GM23338 (cell line): ENCODE measurements at regions not wholly inside any gene's neighbourhood (a gene's known extent, or its start where the extent isn't known, plus 50 kb on each side); places are given as distances from the start of the nearest gene placed in this dataset.

ENCODE experiments used
- ATAC-seq: fragments of 200-7000 bp; cut with Tn5 transposase; 3 replicates; pipeline ENCODE4 v1.9.1; 2020
- DNase-seq: peaks from one replicate; pipeline ENCODE4 v3.0.0-alpha.2; 2015; ENCODE audit warnings: low spot score
- H2AFZ ChIP-seq: fragments of 200-600 bp; sonication (generic); 2 replicates; pipeline ENCODE4 v1.8.0; 2016; ENCODE audit warnings: antibody characterized with exemption, mild to moderate bottlenecking, moderate library complexity
- H3F3A ChIP-seq: fragments of 200-600 bp; sonication (generic); replicated peaks from 2 replicates; pipeline ENCODE4 v1.8.0; 2017; ENCODE audit warnings: antibody characterized with exemption, mixed run types, low read depth
- H3K27ac ChIP-seq: fragments of 200-600 bp; sonication (generic); 2 replicates; pipeline ENCODE4 v1.6.1; 2016; ENCODE audit warnings: low read depth
- H3K27me3 ChIP-seq: fragments of 200-600 bp; sonication (generic); 2 replicates; pipeline ENCODE4 v1.8.0; 2016; ENCODE audit warnings: mild to moderate bottlenecking, mixed run types, moderate library complexity; ENCODE audit not compliant: insufficient read depth
- H3K36me3 ChIP-seq: fragments of 200-600 bp; sonication (generic); 2 replicates; pipeline ENCODE4 v1.8.0; 2016; ENCODE audit warnings: mild to moderate bottlenecking; ENCODE audit not compliant: insufficient read depth
- H3K4me1 ChIP-seq: fragments of 200-600 bp; sonication (generic); 2 replicates; pipeline ENCODE4 v1.8.0; 2016; ENCODE audit warnings: mild to moderate bottlenecking, moderate library complexity; ENCODE audit not compliant: insufficient read depth
- H3K4me2 ChIP-seq: fragments of 200-600 bp; sonication (generic); 2 replicates; pipeline ENCODE4 v1.7.1; 2017; ENCODE audit warnings: mixed run types
- H3K4me3 ChIP-seq: fragments of 200-600 bp; sonication (generic); 2 replicates; pipeline ENCODE4 v1.6.1; 2016; ENCODE audit warnings: mixed run types
- H3K79me2 ChIP-seq: fragments of 200-600 bp; sonication (generic); replicated peaks from 2 replicates; pipeline ENCODE4 v1.8.0; 2017; ENCODE audit warnings: mild to moderate bottlenecking; ENCODE audit not compliant: insufficient read depth
- H3K9me2 ChIP-seq: fragments of 200-600 bp; sonication (generic); 2 replicates; pipeline ENCODE4 v1.8.0; 2017; ENCODE audit not compliant: insufficient read depth
- H4K20me1 ChIP-seq: fragments of 200-600 bp; sonication (generic); replicated peaks from 2 replicates; pipeline ENCODE4 v1.8.0; 2017; ENCODE audit warnings: mild to moderate bottlenecking; ENCODE audit not compliant: insufficient read depth
- H3K27ac Mint-ChIP-seq: 2 replicates; pipeline ENCODE4 v1.8.0; 2020; ENCODE audit warnings: inconsistent platforms, mild to moderate bottlenecking, moderate library complexity, mixed read lengths
- H3K27me3 Mint-ChIP-seq: 3 replicates; pipeline ENCODE4 v1.8.0; 2022; ENCODE audit warnings: low read depth, mild to moderate bottlenecking, moderate library complexity, mixed read lengths, inconsistent platforms; ENCODE audit not compliant: insufficient read depth, poor library complexity
- H3K36me3 Mint-ChIP-seq: 3 replicates; pipeline ENCODE4 v1.8.0; 2021; ENCODE audit warnings: low read depth, mild to moderate bottlenecking, inconsistent platforms, moderate library complexity, mixed read lengths
- H3K4me1 Mint-ChIP-seq: 3 replicates; pipeline ENCODE4 v1.8.0; 2020; ENCODE audit warnings: mild to moderate bottlenecking, inconsistent platforms, mixed read lengths
- H3K4me3 Mint-ChIP-seq: 3 replicates; pipeline ENCODE4 v1.8.0; 2021; ENCODE audit warnings: moderate library complexity, mild to moderate bottlenecking, inconsistent platforms, mixed read lengths
- H3K9me3 Mint-ChIP-seq: 3 replicates; pipeline ENCODE4 v1.8.0; 2020; ENCODE audit warnings: moderate library complexity, mild to moderate bottlenecking, inconsistent platforms, mixed read lengths
- CREB1 ChIP-seq: fragments of 250-450 bp; sonication (Bioruptor Pico); IDR thresholded peaks from 2 replicates; pipeline ENCODE4 v1.5.0; 2020; ENCODE audit warnings: low read depth, mild to moderate bottlenecking, moderate library complexity
- ETS1 ChIP-seq: IDR thresholded peaks from 2 replicates; pipeline ENCODE4 v1.6.1; 2016; ENCODE audit warnings: antibody characterized with exemption
- EZH2 ChIP-seq: fragments of 200-600 bp; sonication (generic); IDR thresholded peaks from one replicate; pipeline ENCODE4 v1.8.0; 2017; ENCODE audit warnings: antibody characterized with exemption, mild to moderate bottlenecking, low read depth; ENCODE audit not compliant: unreplicated experiment
- EZH2phosphoT487 ChIP-seq: fragments of 200-600 bp; sonication (generic); IDR thresholded peaks from one replicate; pipeline ENCODE4 v1.8.1; 2018; ENCODE audit warnings: antibody characterized with exemption; ENCODE audit not compliant: unreplicated experiment
- JUNB ChIP-seq: IDR thresholded peaks from one replicate; pipeline ENCODE4 v1.6.1; 2016; ENCODE audit warnings: antibody characterized with exemption; ENCODE audit not compliant: unreplicated experiment
- NANOG ChIP-seq: IDR thresholded peaks from 2 replicates; pipeline ENCODE4 v1.6.1; 2016; ENCODE audit warnings: antibody characterized with exemption, borderline replicate concordance
- POLR2AphosphoS5 ChIP-seq: IDR thresholded peaks from 2 replicates; pipeline ENCODE4 v1.6.1; 2016; ENCODE audit warnings: antibody characterized with exemption, low read depth
- REST ChIP-seq: IDR thresholded peaks from one replicate; pipeline ENCODE4 v1.6.1; 2018; ENCODE audit warnings: antibody characterized with exemption; ENCODE audit not compliant: unreplicated experiment
- STAT1 ChIP-seq: IDR thresholded peaks from one replicate; pipeline ENCODE4 v1.6.1; 2016; ENCODE audit warnings: antibody characterized with exemption; ENCODE audit not compliant: unreplicated experiment
- ZNF114 ChIP-seq: fragments of 250-450 bp; sonication (Bioruptor Pico); IDR thresholded peaks from 2 replicates; pipeline ENCODE4 v1.5.0; 2020; ENCODE audit warnings: mild to moderate bottlenecking, moderate library complexity
- ZNF331 ChIP-seq: fragments of 250-450 bp; sonication (Bioruptor Pico); IDR thresholded peaks from 2 replicates; pipeline ENCODE4 v1.5.0; 2020; ENCODE audit warnings: low read depth, mild to moderate bottlenecking, moderate library complexity
- ZNF462 ChIP-seq: fragments of 250-450 bp; sonication (Bioruptor Pico); IDR thresholded peaks from 2 replicates; pipeline ENCODE4 v1.5.0; 2020; ENCODE audit warnings: mild to moderate bottlenecking, moderate library complexity
- TF ChIP-seq, protein P1 (sequence below), 2 experiments: fragments of 200-600 bp in 1 of 2; sonication (generic) in 1 of 2; conservative IDR thresholded peaks; 2 replicates each; pipeline versions ENCODE4 v1.5.1 to v1.6.1; 2016 to 2017; ENCODE audit warnings: antibody characterized with exemption in 2 of 2, low read depth in 2 of 2, mild to moderate bottlenecking in 2 of 2, moderate library complexity in 1 of 2

DNA sequence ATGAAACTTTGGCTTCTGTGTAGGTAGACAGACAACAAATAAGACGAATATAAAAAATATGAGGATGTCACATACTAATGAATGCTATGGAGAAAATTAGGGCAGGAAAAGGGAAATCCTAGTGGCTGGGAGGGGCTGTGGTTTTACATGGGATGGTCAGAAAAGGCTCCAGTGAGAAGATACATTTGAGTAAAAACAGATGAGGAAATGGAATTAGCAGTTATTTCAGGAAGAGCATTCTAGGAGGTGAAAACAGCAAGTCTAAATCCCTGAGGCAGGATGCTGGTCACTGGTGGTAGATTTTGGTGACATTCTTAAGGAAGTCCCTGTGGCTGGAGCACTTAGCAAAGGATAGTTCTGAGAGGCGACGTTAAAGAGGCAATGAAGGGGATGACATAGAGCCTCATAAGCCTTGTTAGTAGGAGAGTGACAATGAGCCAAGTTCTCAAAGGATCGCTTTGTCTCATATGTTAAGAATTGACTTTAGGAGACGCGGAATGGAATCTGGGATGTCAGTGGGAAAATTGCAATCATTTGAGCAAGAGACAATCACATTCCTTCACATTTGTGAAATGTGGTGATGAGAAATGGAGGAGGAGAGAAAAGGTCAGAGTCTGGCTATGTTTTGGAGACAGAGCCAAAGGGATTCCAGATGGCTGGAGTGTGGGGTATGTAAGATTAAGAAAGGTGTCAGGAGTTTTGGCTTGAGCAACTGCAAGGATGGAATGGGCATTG, 384.7 kb upstream of the FZD8 start:
- Mint-ChIP-seq H3K27me3 (no peaks in the 10 kb centered on the region), H3K36me3 (no peaks in the 10 kb centered on the region)
- H3F3A ChIP-seq = no peaks in the 10 kb centered on the region

More for the DNA sequence above, 384.7 kb upstream of the FZD8 start:
- Histone ChIP-seq H3K4me1 (peaks cover 3% of the 10 kb centered on the region; the same call in 1 of the 2 replicates), H3K36me3 (no peaks in the 10 kb centered on the region), H3K4me3 (no peak overlapping the region), H3K27ac (no peak overlapping the region), H3K4me2 (no peak overlapping the region), H3K79me2 (no peaks in the 10 kb centered on the region), H3K27me3 (no peaks in the 10 kb centered on the region), H3K9me2 (0 out of 2 replicates have a peak, but pooled peaks cover 11% of the 10 kb centered on the region), H4K20me1 (no peaks in the 10 kb centered on the region), H2AFZ (0 out of 2 replicates have a peak overlapping the region, but pooled peaks have one; percentile 7)
- ATAC-seq (no peak), DNase-seq (no peak)
- peaks cover 3% of the 10 kb centered on the region; the same call in 1 of the 3 replicates for H3K9me3 Mint-ChIP-seq
- H3K4me3 Mint-ChIP-seq = no peak overlapping the region
- no peak overlapping the region for H3K27ac Mint-ChIP-seq
- TF ChIP-seq ZNF331 = no peak
- TF ChIP-seq JUNB = no peak
- no peak for TF ChIP-seq ZNF462 (CRISPR knock-in tag)
- TF ChIP-seq CREB1 (CRISPR knock-in tag) = no peak
- TF ChIP-seq STAT1 = no peak
- TF ChIP-seq ZNF114 (CRISPR knock-in tag) = no peak
- TF ChIP-seq EZH2 = no peak
- TF ChIP-seq ETS1 = no peak
- TF ChIP-seq NANOG = no peak
- TF ChIP-seq REST = no peak
- TF ChIP-seq POLR2AphosphoS5 = no peak
- TF ChIP-seq EZH2phosphoT487 = no peak
- TF ChIP-seq, protein P1, sequence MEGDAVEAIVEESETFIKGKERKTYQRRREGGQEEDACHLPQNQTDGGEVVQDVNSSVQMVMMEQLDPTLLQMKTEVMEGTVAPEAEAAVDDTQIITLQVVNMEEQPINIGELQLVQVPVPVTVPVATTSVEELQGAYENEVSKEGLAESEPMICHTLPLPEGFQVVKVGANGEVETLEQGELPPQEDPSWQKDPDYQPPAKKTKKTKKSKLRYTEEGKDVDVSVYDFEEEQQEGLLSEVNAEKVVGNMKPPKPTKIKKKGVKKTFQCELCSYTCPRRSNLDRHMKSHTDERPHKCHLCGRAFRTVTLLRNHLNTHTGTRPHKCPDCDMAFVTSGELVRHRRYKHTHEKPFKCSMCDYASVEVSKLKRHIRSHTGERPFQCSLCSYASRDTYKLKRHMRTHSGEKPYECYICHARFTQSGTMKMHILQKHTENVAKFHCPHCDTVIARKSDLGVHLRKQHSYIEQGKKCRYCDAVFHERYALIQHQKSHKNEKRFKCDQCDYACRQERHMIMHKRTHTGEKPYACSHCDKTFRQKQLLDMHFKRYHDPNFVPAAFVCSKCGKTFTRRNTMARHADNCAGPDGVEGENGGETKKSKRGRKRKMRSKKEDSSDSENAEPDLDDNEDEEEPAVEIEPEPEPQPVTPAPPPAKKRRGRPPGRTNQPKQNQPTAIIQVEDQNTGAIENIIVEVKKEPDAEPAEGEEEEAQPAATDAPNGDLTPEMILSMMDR (conservative IDR thresholded peaks at IDR 0.05; ENCODE audit: low read depth in 2 of 2) = no peak
- no peaks in the 10 kb centered on the region for H3K4me1 Mint-ChIP-seq
